GM20000 (cell line): ENCODE measurements at regions not wholly inside any gene's neighbourhood (a gene's known extent, or its start where the extent isn't known, plus 50 kb on each side); places are given as distances from the start of the nearest gene placed in this dataset.

Experiments
- DNase-seq: peaks from one replicate; pipeline ENCODE4 v3.0.0; 2012; ENCODE audit warnings: low spot score
- TF ChIP-seq, protein P1 (sequence below): IDR thresholded peaks from 2 replicates; pipeline ENCODE4 v1.5.1; 2012; ENCODE audit warnings: mild to moderate bottlenecking, control low read depth; ENCODE audit errors: extremely low read depth, missing control alignments

DNA sequence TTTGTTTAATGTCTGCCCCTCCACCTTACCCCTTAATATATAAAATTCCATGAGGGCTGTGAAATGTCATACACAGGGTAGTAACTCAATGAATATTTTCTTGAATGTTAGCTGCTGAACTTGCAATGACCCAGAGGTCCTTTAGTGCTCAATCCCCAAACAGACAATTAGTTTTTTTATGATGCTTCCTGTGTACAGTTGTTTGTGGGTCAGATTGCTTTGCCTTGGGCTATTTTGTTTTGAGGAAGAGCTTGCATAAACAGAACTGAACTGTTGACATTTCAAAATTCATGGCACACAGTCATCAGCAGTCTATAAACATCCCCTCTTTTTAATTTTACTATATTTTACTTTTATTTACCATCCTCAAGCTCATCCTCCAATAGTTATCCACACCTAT lies 820.5 kb upstream of the SEL1L start:
- no peak for DNase-seq
- TF ChIP-seq, protein P1, sequence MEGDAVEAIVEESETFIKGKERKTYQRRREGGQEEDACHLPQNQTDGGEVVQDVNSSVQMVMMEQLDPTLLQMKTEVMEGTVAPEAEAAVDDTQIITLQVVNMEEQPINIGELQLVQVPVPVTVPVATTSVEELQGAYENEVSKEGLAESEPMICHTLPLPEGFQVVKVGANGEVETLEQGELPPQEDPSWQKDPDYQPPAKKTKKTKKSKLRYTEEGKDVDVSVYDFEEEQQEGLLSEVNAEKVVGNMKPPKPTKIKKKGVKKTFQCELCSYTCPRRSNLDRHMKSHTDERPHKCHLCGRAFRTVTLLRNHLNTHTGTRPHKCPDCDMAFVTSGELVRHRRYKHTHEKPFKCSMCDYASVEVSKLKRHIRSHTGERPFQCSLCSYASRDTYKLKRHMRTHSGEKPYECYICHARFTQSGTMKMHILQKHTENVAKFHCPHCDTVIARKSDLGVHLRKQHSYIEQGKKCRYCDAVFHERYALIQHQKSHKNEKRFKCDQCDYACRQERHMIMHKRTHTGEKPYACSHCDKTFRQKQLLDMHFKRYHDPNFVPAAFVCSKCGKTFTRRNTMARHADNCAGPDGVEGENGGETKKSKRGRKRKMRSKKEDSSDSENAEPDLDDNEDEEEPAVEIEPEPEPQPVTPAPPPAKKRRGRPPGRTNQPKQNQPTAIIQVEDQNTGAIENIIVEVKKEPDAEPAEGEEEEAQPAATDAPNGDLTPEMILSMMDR, result no peak

DNA sequence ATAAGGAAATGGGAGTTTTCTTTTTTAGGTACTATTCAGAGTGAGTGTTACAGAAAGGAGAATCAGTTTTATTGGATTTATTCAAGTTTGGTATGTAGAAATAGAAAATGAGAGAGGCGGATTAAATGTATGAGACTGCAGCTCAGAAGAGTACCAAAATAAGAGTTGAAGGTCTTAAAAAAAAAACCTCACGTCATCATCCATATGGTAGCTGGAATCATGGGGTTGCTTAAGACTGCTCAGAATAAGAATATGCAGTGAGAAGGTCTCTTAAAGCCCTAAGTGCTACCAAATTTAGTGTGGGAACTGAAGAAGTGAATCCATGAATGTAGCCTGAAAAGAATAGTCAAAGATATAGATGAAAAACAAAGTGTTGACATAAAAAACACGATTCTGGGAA lies 825.5 kb upstream of the SEL1L start:
- DNase-seq, result no peak
- TF ChIP-seq, protein P1, result no peak

GRCh38 chr14:82362452-82362851 lies 828.8 kb upstream of the SEL1L start:
- TF ChIP-seq, protein P1, result no peak
- no peak for DNase-seq

GRCh38 chr14:82365471-82365870 lies 831.8 kb upstream of the SEL1L start:
- DNase-seq, result no peak
- TF ChIP-seq, protein P1, result no peak

GRCh38 chr14:82366803-82367202 lies 833.1 kb upstream of the SEL1L start:
- DNase-seq, result no peak
- TF ChIP-seq, protein P1, result no peak

- TF ChIP-seq, protein P1, result no peak
- no peak for DNase-seq
Measured at GRCh38 chr14:82379291-82379690, 845.6 kb upstream of the SEL1L start.

DNA sequence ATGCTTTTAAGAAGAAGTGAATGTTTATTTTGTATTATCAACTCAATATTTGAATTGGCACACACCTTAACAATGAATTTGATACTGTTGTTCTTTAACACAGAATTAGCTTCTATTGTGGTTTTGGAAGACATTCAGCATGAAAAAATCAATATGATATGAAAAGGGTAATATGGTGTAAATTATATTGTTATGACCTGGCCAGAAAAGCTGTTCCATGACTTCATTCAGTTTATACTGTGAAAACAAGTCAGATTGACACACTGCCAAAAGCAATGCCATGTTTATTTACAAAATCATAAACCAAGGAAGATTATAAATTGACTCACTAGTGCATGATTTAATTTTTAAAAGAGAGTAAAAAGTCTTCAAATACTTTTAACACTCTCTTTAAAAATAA lies 851.4 kb upstream of the SEL1L start:
- TF ChIP-seq, protein P1, result no peak
- DNase-seq, result no peak
